Sigmoid colon (tissue), 4 donors: ENCODE measurements at regions not wholly inside any gene's neighbourhood (a gene's known extent, or its start where the extent isn't known, plus 50 kb on each side); places are given as distances from the start of the nearest gene placed in this dataset.

Source experiments
- EP300 ChIP-seq, 4 donors: sonication (generic); formaldehyde crosslinking; IDR thresholded peaks; one replicate each; pipeline ENCODE4 v1.6.1; 2017; ENCODE audit warnings: antibody characterized with exemption in 4 of 4
- POLR2A ChIP-seq, 2 donors: fragments of 450-650 bp; IDR thresholded peaks; one replicate each; pipeline ENCODE4 v1.6.1; 2016; ENCODE audit warnings: antibody characterized with exemption in 2 of 2, mild to moderate bottlenecking in 2 of 2, moderate library complexity in 2 of 2
- POLR2AphosphoS5 ChIP-seq, 4 donors: sonication (generic); formaldehyde crosslinking; IDR thresholded peaks; one replicate each; pipeline ENCODE4 v1.6.1; 2017; ENCODE audit warnings: antibody characterized with exemption in 4 of 4

DNA sequence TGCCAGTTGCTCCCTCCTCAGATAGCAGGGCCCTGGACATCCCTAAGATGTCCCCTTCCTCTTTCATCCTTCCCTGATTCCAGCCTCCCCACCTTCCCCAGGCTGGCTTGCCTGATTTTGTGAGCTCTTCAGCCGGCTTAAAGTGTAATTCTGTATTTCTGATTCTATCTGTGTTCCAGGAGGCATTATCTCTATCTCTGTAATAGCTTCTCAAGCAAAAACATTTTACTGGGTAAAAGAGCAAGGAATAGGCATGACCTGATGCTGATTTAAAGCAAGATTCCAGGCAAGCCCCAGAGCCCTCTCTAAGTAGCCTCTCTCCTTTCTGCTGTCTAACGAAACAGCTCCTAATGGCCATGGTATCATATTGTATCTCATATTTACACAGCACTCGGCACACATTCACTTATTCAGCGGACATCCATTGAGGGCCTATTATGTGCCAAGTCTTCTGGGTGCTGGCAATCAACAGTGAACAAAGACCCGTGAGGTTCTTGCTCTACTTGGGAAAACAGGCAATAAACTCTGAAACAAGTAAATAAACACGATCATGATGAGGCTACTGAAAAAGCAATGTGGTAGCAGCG, 100.9 kb upstream of the MSX2 start:
- no peak for TF ChIP-seq EP300 (IDR thresholded peaks at IDR 0.05)
- no peak for TF ChIP-seq POLR2AphosphoS5 (IDR thresholded peaks at IDR 0.05)
- no peak for TF ChIP-seq POLR2A (IDR thresholded peaks at IDR 0.05)
